NB4 (cell line): ENCODE measurements at regions not wholly inside any gene's neighbourhood (a gene's known extent, or its start where the extent isn't known, plus 50 kb on each side); places are given as distances from the start of the nearest gene placed in this dataset.

Experiments used
- DNase-seq: peaks from one replicate; pipeline ENCODE4 v3.0.0; 2010; ENCODE audit warnings: low read depth
- H3K4me3 ChIP-seq: one replicate; pipeline ENCODE4 v1.5.1; 2011; ENCODE audit warnings: mild to moderate bottlenecking, low read depth, low read length, moderate library complexity
- MYC ChIP-seq: IDR thresholded peaks from 2 replicates; pipeline ENCODE4 v1.6.1; 2011; ENCODE audit warnings: low read depth, low read length
- POLR2A ChIP-seq: IDR thresholded peaks from 2 replicates; pipeline ENCODE4 v1.6.1; 2011; ENCODE audit warnings: mild to moderate bottlenecking; ENCODE audit not compliant: insufficient read length; ENCODE audit errors: extremely low read depth
- TF ChIP-seq, protein P1 (sequence below): IDR thresholded peaks from one replicate; pipeline ENCODE4 v1.5.1; 2012; ENCODE audit warnings: low read depth, low read length
- TF ChIP-seq, protein P2 (sequence below): IDR thresholded peaks from 2 replicates; pipeline ENCODE4 v1.6.1; 2011; ENCODE audit warnings: low read depth, low read length

DNA sequence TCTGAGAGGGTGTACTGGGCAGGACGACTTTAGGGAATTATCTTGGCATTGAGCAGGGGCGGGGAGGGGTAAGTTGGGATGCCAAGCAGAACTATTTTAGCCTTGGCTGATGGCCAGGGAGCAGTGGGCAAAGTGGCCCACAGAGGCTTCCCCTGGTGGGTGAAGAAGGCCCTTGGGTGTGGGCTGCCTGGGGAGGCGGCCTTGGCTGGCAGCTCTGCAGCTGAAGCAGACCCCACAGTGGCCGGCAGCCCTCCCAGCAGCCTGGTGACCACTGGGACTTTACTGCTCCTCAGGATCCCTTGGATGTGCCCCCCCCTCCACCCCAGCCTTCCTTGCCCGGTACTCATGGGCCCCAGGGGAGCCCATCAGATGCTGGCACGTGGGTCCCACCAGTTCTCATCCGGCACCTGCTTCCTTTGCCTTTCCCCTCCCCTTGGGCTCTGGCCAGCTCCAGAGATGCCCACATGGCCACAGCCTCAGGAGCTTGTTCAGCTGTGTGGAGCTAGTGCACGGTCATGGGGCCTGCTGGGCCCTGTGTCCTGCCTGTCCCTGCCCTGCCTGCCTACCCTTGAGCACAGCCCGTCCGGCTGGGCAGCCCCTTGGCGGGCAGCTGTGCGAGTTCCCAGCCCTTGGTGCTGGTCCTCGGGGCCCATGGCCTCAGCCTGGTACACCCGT, 122.1 kb upstream of the HS6ST1 start:
- H3K4me3 ChIP-seq: no peak overlapping the region
- TF ChIP-seq, protein P1, sequence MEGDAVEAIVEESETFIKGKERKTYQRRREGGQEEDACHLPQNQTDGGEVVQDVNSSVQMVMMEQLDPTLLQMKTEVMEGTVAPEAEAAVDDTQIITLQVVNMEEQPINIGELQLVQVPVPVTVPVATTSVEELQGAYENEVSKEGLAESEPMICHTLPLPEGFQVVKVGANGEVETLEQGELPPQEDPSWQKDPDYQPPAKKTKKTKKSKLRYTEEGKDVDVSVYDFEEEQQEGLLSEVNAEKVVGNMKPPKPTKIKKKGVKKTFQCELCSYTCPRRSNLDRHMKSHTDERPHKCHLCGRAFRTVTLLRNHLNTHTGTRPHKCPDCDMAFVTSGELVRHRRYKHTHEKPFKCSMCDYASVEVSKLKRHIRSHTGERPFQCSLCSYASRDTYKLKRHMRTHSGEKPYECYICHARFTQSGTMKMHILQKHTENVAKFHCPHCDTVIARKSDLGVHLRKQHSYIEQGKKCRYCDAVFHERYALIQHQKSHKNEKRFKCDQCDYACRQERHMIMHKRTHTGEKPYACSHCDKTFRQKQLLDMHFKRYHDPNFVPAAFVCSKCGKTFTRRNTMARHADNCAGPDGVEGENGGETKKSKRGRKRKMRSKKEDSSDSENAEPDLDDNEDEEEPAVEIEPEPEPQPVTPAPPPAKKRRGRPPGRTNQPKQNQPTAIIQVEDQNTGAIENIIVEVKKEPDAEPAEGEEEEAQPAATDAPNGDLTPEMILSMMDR: no peak
- TF ChIP-seq MYC: no peak
- no peak for TF ChIP-seq POLR2A
- TF ChIP-seq, protein P2, sequence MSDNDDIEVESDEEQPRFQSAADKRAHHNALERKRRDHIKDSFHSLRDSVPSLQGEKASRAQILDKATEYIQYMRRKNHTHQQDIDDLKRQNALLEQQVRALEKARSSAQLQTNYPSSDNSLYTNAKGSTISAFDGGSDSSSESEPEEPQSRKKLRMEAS: no peak
- no peak for DNase-seq

DNA sequence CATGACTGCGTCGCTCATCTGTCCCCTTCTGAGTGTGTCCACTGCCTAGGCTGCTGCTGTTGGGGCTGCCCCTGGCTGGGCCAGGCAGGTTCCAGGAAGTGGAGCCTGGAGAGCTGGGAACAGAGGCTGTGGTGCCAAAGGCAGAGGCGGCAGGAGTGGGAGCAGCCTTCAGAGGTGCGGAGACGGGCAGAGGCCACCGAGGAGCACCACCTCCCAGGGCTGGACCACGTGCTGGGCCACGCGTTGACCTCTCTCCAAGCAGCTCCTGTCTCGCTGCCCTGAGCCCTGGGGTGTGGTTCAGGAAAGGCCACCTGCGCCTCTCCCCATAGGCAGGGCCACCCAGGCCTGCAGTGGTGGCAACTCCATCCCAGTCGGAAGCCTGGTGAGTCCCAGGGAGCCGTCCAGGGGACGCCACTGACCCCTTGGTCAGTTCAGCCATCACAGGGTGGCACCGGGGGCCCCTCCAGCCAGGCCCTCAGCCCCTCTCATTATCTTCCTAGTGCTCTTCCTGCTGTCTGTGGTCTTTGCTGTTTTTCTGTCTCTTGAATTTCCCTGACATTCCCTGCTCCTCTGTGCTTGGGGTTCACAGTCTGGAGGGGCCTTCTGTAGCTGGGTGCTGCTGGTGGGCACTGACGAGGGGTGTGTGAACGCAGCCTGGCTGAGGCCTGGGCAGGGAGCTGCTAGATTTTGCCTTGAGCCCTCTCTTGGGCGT, 122.8 kb upstream of the HS6ST1 start:
- H3K4me3 ChIP-seq: no peak overlapping the region
- TF ChIP-seq POLR2A: no peak
- TF ChIP-seq MYC: no peak
- TF ChIP-seq, protein P2: no peak
- TF ChIP-seq, protein P1: no peak
- DNase-seq: no peak

DNA sequence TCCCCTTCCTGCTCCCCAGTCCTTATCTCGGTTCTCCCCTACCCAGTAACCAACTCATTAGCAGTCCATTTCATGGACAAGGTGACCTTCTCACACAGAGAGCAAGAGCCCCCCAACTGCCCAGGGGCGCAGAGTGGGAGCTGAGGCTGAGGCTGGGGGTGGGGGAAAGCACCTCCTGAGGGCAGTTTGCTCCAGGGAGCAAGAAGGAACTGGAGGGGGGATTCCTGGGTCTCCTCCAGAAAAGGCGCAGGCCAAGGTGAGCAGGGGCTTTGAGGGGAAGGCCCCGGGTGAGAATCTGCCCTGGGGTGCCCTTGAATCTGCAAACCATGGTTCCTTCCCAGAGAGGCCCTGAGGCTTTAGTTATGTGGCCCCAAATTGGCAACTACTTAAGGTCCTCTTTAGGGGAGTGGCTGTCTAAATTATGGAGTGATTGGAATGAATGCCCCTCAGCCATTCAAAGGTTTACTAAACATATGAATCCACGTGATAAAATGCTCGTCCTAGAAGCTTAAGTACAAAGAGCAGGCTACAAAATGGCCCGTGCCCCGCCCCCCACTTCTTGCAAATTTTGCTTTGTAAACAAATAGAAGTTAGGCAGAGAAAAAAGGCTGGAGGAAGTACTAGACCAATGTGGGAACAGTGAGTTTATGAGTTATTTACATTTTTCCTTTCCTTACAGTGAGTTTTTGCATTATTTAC, 123.5 kb upstream of the HS6ST1 start:
- DNase-seq: peak; percentile 65
- TF ChIP-seq, protein P1: no peak
- TF ChIP-seq MYC (no peak), POLR2A (no peak)
- TF ChIP-seq, protein P2: no peak

DNA sequence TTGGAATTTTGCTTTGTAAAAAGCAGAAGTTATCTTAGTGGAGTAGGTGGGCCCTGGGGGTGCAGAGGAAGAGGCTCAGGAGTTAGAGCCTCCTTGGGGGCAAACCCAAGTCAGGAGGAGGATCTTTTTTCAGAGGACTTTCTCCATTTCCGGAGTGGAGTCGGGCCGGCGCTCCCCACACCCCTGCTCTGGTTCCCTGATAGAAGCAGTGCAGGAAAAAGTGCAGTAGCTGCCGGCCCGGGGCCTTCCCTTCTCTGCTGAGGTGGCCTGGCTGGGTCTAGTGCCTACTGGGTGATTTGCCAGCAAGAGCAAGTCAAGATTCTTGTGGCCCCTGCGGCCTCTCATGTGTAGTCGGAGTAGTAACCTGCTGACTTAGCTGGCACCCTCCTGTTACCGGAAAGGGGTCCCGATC, 124.2 kb upstream of the HS6ST1 start:
- peak; percentile 89 for DNase-seq
- TF ChIP-seq, protein P2: peak; percentile 9; the same call in 1 of the 2 replicates
- peak; percentile 27 for TF ChIP-seq POLR2A
- peak; percentile 64 for TF ChIP-seq MYC
- TF ChIP-seq, protein P1: no peak

More for the DNA sequence above, 123.5 kb upstream of the HS6ST1 start:
- no peak overlapping the region for H3K4me3 ChIP-seq

DNA sequence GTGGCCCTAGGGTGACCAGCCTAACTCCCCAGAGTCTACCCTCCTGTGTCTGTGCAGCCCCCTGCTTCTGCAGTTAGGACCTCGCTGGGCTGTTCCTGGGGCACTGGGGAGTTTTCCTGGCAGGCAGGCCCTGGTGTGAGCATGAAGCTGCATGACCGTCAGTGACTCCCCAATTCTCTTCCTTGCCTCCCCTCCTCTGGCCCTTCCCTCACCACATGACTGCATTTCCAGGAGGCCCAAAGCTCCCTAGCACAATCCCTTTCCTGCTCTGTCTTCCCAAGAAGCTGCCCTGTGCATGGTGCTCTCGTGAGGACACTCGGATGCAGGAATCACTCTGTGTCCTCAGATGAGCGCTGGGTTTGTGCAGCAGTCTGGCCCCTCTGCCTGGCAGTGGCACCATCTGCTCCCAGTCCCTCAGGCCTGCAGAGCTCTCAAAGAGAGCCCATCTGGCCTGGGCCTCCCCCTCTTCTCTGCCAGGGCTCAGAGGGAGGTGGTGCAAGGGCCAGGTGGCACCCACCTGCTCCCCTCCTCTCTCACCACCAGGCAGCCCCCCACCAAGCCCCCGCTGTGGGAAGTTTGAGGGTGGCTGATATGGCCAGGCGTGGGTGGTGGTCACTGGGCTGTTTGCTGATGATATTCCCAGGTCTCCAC, 125.6 kb upstream of the HS6ST1 start:
- H3K4me3 ChIP-seq: peak overlapping the region; percentile 6
- DNase-seq: no peak
- TF ChIP-seq, protein P1: no peak
- TF ChIP-seq MYC: no peak
- TF ChIP-seq POLR2A: no peak
- TF ChIP-seq, protein P2: no peak

More for the DNA sequence above, 124.2 kb upstream of the HS6ST1 start:
- peak overlapping the region; percentile 46 for H3K4me3 ChIP-seq
